UCSD-AML1 (cell line): ENCODE measurements at regions not wholly inside any gene's neighbourhood (a gene's known extent, or its start where the extent isn't known, plus 50 kb on each side); places are given as distances from the start of the nearest gene placed in this dataset.

Experiments
- DNase-seq: peaks from one replicate; lab custom pipeline; 2025; ENCODE audit not compliant: unreplicated experiment; lab: John Stamatoyannopoulos, UW

- no peak for DNase-seq
These were observed 54.6 kb downstream of the ARL4A start for GRCh38 chr7:12741951-12742575.

DNA sequence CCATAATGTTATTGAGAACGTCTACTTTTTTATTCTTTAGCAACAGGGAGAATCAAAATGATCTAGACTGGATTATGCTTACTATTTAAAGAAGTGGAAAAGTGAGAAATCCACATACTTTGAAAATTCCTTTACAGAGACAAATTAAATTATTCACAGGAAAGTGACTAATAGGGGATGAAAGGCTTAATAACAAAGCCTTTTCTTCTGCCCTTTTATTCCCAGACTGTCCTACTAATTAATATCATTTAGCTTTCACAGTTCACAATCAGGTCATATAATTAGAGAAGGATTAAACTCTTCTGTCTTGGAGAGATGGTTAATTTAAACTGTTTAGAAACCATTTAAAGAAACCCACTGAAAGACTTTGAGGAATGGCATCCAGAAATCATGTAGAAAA, 58.8 kb downstream of the ARL4A start:
- no peak for DNase-seq

DNA sequence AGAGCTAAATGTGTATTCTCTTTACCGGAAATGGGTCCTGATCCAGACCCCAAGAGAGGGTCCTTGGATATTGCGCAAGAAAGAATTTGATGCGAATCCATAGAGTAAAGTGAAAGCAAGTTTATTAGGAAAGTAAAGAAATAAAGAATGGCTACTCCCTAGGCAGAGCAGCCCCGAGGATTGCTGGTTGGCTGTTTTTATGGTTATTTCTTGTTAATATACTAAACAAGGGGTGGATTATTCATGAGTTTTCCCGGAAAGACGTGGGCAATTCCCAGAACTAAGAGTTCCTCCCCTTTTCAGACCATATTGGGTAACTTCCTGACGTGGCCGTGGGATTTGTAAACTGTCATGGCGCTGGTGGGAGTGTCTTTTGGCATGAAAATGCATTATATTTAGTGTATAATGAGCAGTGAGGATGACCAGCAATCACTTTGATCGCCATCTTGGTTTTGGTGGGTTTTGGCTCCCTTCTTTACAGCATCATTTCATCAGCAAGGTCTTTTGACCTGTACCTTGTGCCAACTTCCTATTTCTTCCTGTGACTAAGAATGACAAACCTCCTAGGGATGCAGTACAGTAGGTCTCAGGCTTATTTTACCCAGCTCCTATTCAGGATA, 60.4 kb downstream of the ARL4A start:
- no peak for DNase-seq

- no peak for DNase-seq
These were observed 61.6 kb downstream of the ARL4A start for GRCh38 chr7:12749069-12749468.

DNA sequence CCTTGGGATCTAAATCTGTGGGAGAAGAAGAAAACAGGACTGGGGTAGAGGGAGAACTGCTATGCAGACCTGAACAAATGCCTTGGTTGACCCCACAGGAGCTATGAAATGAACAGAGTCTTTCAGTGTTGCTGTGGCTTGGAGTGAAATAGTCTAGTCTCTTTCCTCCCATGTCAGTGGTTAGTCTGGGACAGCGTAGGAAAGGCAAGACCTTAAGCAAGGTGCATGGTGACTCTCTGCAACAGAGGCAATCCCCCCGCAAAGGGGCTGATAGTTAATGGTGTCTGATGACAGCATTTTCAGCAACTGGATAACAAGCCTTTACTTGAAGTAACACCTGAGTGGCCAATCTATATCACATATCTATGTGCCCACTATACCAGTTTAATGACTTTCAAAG, 62.3 kb downstream of the ARL4A start:
- DNase-seq = no peak

- no peak for DNase-seq
These were observed 64.3 kb downstream of the ARL4A start for GRCh38 chr7:12751764-12752163.

DNA sequence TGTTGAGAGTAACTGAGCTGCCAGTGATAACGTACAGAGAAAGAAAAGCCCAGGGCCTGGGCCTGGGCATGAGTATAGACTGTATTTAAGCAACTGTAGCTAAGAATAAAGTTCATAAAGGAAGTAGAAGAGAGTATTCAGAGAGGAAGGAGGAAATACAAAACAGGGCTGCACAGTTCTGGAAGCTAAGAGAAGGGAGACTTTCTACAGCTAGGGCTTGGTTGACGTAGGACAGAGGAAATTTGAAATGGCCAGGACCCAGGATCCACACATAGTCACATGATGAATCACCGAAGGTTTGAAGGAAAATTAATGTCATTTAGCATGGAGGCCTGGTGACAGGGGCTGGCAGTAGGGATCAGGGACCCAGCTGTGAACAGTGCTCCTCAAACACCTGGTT, 66.7 kb downstream of the ARL4A start:
- DNase-seq = peak; percentile 5

DNA sequence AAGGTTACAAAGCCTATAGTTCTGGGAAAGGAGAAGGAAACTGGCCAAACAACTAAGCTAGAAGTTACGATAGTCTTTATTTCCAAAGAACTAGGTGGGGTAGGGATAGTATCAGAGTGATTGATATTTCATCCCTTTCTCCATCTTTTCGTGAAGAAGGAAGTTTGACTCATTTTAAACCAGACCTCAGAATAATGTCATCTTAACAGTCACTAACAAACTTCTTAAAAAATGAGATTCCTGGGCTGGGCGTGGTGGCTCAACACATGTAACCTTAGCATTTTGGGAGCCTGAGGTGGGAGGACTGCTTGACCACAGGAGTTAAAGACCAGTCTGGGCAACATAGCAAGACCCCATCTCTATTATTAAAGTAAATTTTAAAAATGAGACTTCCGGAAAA, 69.4 kb downstream of the ARL4A start:
- no peak for DNase-seq

DNA sequence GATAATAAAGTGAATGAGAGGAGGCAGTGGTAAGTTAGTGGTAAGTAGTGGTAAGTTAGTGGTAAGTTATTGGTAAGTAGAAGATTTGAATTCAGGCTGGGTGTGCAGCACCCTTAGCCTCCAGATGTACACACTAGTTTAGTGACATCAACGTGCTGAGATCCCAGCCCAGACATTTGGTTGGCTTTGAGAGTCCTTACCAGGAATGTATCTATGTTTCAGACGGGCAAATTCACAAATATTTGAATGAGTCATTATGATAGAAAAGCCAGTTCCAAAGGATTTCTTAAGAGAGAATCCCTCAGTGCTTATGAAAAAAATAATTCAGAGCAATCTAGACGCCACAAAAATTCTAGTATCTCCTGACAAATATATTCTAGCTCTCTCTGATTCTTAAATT, 70.0 kb downstream of the ARL4A start:
- no peak for DNase-seq

DNA sequence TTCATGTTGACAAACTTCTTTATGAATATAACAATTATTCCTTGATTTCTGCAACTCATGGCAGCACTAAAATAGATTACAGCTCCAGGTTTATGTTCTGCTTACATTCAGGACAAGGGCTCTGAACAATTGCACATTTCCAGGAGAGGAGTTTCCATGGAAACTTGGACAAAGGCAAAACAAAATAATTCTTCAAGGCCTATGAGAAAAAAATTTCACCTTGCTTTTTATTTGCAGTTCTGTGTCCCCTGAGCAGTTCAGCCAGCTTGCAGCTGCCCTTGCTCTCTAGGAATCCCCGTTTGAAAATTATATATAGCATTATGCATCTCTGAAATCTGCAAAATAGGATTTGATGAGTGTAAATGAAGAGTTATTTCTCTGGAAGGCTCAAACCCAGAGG, 71.7 kb downstream of the ARL4A start:
- no peak for DNase-seq

DNA sequence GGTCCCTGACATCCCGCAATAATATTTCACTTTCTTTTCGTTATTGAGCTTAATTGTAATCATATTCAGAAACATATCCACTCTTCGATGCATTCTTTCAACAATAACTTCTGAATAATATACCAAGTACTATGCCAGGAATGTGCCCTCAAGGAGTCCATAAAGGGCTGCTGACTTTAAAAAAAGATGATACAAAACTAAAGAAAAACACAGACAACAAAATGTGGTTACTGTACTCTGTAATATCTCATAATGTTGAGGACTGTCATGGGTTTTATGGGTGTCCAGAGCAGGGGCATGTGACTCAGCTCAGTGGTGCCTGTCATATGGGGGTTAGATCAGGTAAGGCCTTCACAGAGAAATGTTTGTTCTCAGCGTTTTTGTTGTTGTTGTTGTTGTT, 73.7 kb downstream of the ARL4A start:
- DNase-seq = no peak

DNA sequence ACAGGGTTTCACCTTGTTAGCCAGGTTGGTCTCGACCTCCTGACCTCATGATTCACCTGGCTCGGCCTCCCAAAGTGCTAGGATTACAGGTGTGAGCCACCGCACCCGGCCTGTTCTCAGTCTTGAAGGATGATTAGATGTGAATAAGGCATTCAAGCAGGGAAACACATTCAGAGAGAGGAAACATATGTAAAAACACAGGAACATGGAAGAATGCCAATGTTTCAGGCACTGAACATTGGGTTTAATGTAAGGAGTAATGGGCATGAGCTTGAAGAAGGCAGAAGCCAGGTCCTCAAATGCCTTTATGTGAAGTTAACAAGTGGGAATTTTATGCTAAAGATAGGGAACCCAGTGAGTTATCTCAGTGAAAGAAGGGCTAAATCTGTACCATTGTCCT, 74.3 kb downstream of the ARL4A start:
- no peak for DNase-seq

DNA sequence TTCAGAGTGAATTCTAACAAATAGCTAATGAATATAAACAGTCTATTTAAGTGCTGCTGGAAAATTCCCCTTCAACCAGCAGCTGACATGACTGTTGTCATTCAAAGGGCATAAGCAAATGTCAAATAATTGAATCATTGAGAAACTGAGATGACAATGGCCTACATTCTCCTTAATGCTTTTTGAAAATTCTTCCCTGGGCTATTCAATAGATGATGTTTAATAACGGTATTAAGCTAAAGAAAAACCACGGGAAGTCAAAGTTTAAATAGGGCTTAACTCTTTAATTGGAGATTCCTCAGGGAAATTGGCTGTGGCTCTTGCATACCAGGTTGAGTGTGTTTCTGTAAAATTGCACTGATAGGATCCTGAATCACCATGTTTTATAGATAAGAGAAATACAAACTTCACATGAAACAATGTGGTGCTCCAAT, 77.0 kb downstream of the ARL4A start:
- DNase-seq = no peak

DNA sequence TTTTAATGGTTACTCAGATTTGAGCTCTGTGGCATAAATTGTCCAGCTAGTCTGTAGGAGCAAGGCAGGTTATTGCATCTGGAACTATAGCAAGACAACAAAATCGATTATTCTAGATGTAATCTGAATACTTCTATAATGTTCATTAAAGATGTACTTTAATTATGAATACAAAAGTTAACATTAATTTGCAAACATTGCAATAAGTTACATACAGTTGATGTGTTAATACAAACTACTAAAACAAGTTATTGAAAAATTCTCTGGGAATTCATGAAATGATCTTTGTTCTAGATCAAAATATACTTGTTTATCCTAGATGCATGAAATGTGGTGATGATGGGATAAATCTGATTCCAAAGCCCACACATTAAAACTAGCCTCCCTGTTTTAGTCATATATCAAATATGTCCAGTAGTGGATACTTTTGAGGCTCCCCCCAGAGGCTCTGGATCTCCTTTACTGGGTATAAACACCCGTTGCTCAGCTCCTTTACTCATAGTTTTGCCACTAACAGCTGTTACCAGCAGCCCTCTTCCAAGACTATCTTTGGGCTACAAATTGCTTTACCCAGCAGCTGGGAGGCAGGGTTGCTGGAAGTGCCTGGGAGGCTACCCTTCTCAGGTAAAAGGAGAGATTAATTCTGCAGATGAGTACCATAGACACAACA, 78.1 kb downstream of the ARL4A start:
- DNase-seq = no peak

GRCh38 chr7:12766416-12766815, 79.0 kb downstream of the ARL4A start:
- no peak for DNase-seq

- no peak for DNase-seq
These were observed 81.5 kb downstream of the ARL4A start for GRCh38 chr7:12768948-12769347.

DNA sequence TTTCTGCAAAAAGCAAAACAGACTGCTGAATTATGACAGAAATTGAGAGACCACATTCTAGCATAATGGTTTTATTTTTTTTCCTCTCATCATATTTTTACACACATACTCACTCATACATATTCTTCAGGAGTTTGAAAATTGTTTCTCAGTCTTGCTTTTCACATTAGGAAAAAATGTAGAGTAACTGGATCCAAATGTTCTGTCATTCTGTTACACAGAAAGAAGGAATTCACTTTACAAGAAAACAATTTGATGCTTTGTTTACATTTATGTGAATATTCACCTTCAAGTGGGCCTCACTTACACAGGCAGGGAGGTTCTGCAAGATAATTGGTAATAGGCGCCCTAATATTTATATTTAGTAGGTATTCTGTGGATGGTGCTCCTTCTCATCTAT, 82.0 kb downstream of the ARL4A start:
- no peak for DNase-seq

- DNase-seq = no peak
These were observed 83.0 kb downstream of the ARL4A start for GRCh38 chr7:12770227-12770975.

- DNase-seq = no peak
These were observed 84.0 kb downstream of the ARL4A start for GRCh38 chr7:12771378-12771877.

DNA sequence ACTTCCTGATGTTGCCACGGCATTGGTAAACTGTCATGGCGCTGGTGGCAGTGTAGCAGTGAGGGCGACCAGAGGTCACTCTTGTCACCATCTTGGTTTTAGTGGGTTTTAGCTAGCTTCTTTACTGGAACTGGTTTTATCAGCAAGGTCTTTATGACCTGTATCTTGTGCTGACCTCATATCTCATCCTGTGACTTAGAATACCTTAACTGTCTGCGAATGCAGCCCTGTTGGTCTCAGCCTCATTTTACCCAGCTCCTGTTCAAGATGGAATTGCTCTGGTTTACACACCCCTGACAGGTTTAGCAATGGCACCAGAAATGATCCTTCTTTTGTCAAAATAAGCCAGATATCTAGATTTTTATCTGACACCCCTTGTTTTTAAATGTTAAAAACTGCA, 85.3 kb downstream of the ARL4A start:
- no peak for DNase-seq

DNA sequence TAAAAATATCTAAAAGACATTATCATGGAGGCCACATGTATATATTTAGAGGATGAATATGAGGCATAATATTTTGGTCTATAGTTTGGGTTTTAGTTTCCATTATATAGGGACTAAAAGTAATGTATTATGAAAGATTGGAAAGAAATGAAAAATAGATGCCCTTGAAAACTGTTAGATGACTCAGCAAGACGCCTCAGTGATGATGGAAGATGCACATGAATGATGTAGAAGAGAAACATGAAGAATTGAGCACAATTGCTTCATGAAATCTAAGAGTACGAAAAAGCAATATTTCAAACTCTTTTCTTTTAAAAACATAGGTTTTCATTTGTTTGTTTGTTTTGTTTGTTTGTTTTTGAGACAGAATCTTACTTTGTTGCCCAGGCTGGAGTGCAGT, 89.8 kb downstream of the ARL4A start:
- no peak for DNase-seq

- no peak for DNase-seq
These were observed 92.5 kb downstream of the ARL4A start for GRCh38 chr7:12779947-12780346.
